Endothelial cell of umbilical vein (primary cell): ENCODE measurements at regions not wholly inside any gene's neighbourhood (a gene's known extent, or its start where the extent isn't known, plus 50 kb on each side); places are given as distances from the start of the nearest gene placed in this dataset.

Experiments
- EZH2 ChIP-seq: IDR thresholded peaks from 2 replicates; pipeline ENCODE4 v1.6.1; 2012; ENCODE audit warnings: borderline replicate concordance, low read depth, mild to moderate bottlenecking, moderate library complexity, low read length, inconsistent platforms; ENCODE audit not compliant: severe bottlenecking
- GATA2 ChIP-seq: IDR thresholded peaks from 2 replicates; pipeline ENCODE4 v1.7.0; 2011; ENCODE audit warnings: low read depth, mild to moderate bottlenecking, moderate library complexity, mixed read lengths, low read length; ENCODE audit not compliant: insufficient read length, insufficient read depth
- JUN ChIP-seq: IDR thresholded peaks from 2 replicates; pipeline ENCODE4 v1.6.1; 2011; ENCODE audit warnings: borderline replicate concordance, low read depth; ENCODE audit not compliant: insufficient read length, insufficient read depth
- MYC ChIP-seq: IDR thresholded peaks from one replicate; pipeline ENCODE4 v1.6.1; 2011; ENCODE audit warnings: mild to moderate bottlenecking, low read depth, low read length
- POLR2A ChIP-seq: IDR thresholded peaks from 2 replicates; pipeline ENCODE4 v1.6.1; 2012; ENCODE audit warnings: low read depth, mild to moderate bottlenecking, control low read depth, low read length
- POLR2AphosphoS5 ChIP-seq: IDR thresholded peaks from 2 replicates; pipeline ENCODE4 v1.6.1; 2012; ENCODE audit warnings: low read depth, mild to moderate bottlenecking, control low read depth, low read length, moderate library complexity; ENCODE audit not compliant: insufficient read depth
- TF ChIP-seq, protein P1 (sequence below), 2 donors: IDR thresholded peaks; 1 replicate in 1 of 2; 2 replicates in 1 of 2; pipeline ENCODE4 v1.5.1; 2011; ENCODE audit warnings: low read length in 2 of 2, mild to moderate bottlenecking in 2 of 2, moderate library complexity in 2 of 2, control low read depth in 1 of 2, inconsistent platforms in 1 of 2, low read depth in 1 of 2; ENCODE audit not compliant: insufficient read depth in 1 of 2; ENCODE audit errors: extremely low read depth in 1 of 2
- TF ChIP-seq, protein P2 (sequence below): IDR thresholded peaks from 2 replicates; pipeline ENCODE4 v1.6.1; 2011; ENCODE audit not compliant: insufficient read depth, insufficient read length

DNA sequence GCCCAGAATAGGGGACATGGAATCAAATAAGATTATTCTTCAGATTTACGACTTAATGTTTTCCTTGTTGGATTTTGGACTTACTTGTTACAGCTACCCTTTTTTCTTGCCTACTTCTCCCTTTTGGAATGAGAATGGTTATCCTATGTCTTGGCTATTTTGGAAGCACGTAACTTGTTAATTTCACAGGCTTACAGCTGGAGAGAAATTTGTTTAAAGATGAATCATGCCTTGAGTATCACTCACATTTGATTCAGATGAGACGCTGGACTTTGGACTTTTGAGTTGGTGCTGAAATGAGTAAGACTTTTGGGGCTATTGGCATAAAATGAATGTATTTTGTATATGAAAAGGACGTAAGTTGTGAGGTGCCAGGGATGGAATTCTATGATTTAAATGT lies 83.3 kb downstream of the SMPDL3A start:
- TF ChIP-seq, protein P1, sequence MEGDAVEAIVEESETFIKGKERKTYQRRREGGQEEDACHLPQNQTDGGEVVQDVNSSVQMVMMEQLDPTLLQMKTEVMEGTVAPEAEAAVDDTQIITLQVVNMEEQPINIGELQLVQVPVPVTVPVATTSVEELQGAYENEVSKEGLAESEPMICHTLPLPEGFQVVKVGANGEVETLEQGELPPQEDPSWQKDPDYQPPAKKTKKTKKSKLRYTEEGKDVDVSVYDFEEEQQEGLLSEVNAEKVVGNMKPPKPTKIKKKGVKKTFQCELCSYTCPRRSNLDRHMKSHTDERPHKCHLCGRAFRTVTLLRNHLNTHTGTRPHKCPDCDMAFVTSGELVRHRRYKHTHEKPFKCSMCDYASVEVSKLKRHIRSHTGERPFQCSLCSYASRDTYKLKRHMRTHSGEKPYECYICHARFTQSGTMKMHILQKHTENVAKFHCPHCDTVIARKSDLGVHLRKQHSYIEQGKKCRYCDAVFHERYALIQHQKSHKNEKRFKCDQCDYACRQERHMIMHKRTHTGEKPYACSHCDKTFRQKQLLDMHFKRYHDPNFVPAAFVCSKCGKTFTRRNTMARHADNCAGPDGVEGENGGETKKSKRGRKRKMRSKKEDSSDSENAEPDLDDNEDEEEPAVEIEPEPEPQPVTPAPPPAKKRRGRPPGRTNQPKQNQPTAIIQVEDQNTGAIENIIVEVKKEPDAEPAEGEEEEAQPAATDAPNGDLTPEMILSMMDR (IDR thresholded peaks at IDR 0.05; ENCODE audit: extremely low read depth in 1 of 2, insufficient read depth in 1 of 2, low read depth in 1 of 2, low read length in 2 of 2) = no peak
- TF ChIP-seq GATA2 (no peak), POLR2A (no peak), MYC (no peak), EZH2 (no peak), JUN (no peak), POLR2AphosphoS5 (no peak)
- TF ChIP-seq, protein P2, sequence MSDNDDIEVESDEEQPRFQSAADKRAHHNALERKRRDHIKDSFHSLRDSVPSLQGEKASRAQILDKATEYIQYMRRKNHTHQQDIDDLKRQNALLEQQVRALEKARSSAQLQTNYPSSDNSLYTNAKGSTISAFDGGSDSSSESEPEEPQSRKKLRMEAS = no peak
